ENCODE measurements at regions not wholly inside any gene's neighbourhood (a gene's known extent, or its start where the extent isn't known, plus 50 kb on each side); places are given as distances from the start of the nearest gene placed in this dataset.

DNA sequence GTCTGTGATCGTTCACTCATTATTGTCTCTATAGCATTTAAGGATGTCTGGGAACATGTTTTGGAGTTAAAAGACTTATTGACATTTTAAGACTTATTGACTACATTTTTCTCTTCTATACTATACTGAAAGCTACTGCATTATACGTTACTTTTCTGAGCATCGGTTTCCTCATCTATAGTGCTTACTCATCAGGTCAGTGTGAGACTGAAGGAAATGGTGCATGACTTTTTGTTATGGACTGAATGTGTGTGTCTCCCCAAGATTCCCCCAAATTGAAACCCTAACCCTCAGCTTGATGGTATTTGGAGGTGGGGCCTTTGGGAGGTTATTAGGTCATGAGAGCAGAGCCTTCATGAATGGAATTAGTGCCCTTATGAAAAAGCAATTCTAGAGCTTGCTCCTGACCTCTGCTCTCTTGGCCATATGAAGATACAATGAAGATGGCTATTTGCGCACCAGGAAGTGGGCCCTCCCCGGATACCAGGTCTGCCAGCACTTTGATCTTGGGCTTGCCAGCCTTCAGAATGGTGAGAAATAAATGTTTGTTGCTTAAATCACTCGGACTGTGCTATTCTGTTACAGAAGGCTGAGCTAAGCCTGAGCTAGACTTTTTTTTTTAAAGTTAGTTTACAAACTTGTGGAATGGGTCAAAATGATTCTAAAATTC is 243.7 kb upstream of the RREB1 start:
- H2BK120ac ChIP-seq (ENCODE audit: low read depth, low read length, poor library complexity, severe bottlenecking), result no peak overlapping the region
- H3K27me3 Mint-ChIP-seq (ENCODE audit: low read depth), result no peaks in the 10 kb centered on the region; the same call in 1 of the 2 replicates
- no peak overlapping the region for H2BK5ac ChIP-seq (ENCODE audit: insufficient read length, low read length)
- no peak for DNase-seq
- no peak overlapping the region for H3K18ac ChIP-seq (ENCODE audit: insufficient read length, low read depth, low read length)
- no peak overlapping the region for H4K91ac ChIP-seq (ENCODE audit: insufficient read length, low read depth, low read length)
- TF ChIP-seq CTCF (conservative IDR thresholded peaks at IDR 0.05), result no peak
- no peak overlapping the region for H3K4me2 ChIP-seq (ENCODE audit: insufficient read depth, insufficient read length, low read length)
- H2BK12ac ChIP-seq (ENCODE audit: insufficient read length, low read depth, low read length), result no peak overlapping the region
- H3K9me3 Mint-ChIP-seq, result peaks cover 0 to 5% of the 10 kb centered on the region in 2 experiments; a peak in 2 of 5 replicates
- no peaks in the 10 kb centered on the region for H4K20me1 ChIP-seq (ENCODE audit: control insufficient read depth, insufficient read depth, insufficient read length)
- H3K9me3 ChIP-seq (ENCODE audit: control insufficient read depth, low read depth, low read length), result no peaks in the 10 kb centered on the region
- H3K23ac ChIP-seq (ENCODE audit: insufficient read length, low read depth, low read length), result no peak overlapping the region
- H2BK15ac ChIP-seq (ENCODE audit: low read depth, low read length), result no peak overlapping the region
- H3K23me2 ChIP-seq (ENCODE audit: insufficient read length, low read depth, low read length, poor library complexity, severe bottlenecking), result no peaks in the 10 kb centered on the region
- H3T11ph ChIP-seq (ENCODE audit: low read length), result no peak overlapping the region
- H3K4me3 Mint-ChIP-seq, result no peak overlapping the region
- peaks cover 2 to 3% of the 10 kb centered on the region in 2 experiments; a peak in 2 of 4 replicates for H3K4me1 Mint-ChIP-seq
- H3K9ac ChIP-seq (ENCODE audit: extremely low read depth, insufficient read length, low read length), result no peak overlapping the region
- no peak overlapping the region for H3K27ac Mint-ChIP-seq
- H3K4me1 ChIP-seq (ENCODE audit: insufficient read depth, low read length), result no peaks in the 10 kb centered on the region
- H3K56ac ChIP-seq (ENCODE audit: insufficient read length, low read depth, low read length), result no peak overlapping the region
- H3K79me2 ChIP-seq (ENCODE audit: insufficient read depth, low read length), result no peaks in the 10 kb centered on the region
- H3K79me1 ChIP-seq (ENCODE audit: insufficient read depth, low read depth, low read length, poor library complexity, severe bottlenecking), result no peaks in the 10 kb centered on the region
- H2AK5ac ChIP-seq (ENCODE audit: insufficient read length, low read length), result no peak overlapping the region
- H4K5ac ChIP-seq (ENCODE audit: insufficient read length, low read depth, low read length), result no peak overlapping the region
- H2BK20ac ChIP-seq (ENCODE audit: low read depth, low read length, poor library complexity, severe bottlenecking), result no peak overlapping the region
- H3K36me3 Mint-ChIP-seq (ENCODE audit: insufficient read depth in 1 of 3, low read depth in 3 of 3), result no peaks in the 10 kb centered on the region
- H2AFZ ChIP-seq (ENCODE audit: low read length), result no peak overlapping the region
- no peak overlapping the region for H3K14ac ChIP-seq (ENCODE audit: insufficient read depth, low read length)
- WGBS (ENCODE audit: extremely low coverage, insufficient read length, low lambda C conversion rate), result no CpG with 5 or more reads among the region's 6 CpGs
- H4K8ac ChIP-seq (replicated peaks; ENCODE audit: insufficient read length, low read depth, low read length), result no peak overlapping the region
- no peak overlapping the region for H3K4ac ChIP-seq (ENCODE audit: low read depth, low read length)
- no peak overlapping the region for H3K27ac ChIP-seq (ENCODE audit: insufficient read length, low read depth, low read length)
- H3K27me3 ChIP-seq (ENCODE audit: insufficient read depth, low read length), result no peaks in the 10 kb centered on the region
